GM21529 (cell line): ENCODE measurements at regions not wholly inside any gene's neighbourhood (a gene's known extent, or its start where the extent isn't known, plus 50 kb on each side); places are given as distances from the start of the nearest gene placed in this dataset.
"Not testable (repeated sequence)": the region's sequence is repeated elsewhere in the genome, so short reads cannot be mapped to it uniquely, and the experiment has no call there.

ENCODE experiments used
- ATAC-seq: cut with Tn5 transposase; IDR thresholded peaks from one replicate; pipeline ENCODE4 v1.9.1; 2021; ENCODE audit not compliant: unreplicated experiment

DNA sequence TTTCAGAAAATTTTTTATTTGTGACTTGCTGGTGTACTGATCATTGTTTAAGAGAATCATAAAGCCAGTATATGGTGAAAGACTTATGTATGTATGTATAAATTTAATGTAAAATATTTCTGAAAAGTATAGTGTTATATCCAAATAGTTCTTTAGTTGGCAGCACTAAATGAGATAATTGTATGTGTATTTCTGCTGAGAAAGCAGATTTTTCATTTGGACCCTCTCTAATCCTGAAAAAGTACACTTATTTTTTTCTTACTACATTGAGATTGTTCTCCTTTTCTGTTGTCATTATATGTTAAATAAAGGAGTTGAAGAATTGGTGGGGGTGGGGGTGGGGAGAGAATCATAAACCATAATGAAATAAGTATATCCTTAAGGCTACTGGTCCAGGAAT, 324.9 kb upstream of the SUCLG2 start:
- ATAC-seq = no peak

DNA sequence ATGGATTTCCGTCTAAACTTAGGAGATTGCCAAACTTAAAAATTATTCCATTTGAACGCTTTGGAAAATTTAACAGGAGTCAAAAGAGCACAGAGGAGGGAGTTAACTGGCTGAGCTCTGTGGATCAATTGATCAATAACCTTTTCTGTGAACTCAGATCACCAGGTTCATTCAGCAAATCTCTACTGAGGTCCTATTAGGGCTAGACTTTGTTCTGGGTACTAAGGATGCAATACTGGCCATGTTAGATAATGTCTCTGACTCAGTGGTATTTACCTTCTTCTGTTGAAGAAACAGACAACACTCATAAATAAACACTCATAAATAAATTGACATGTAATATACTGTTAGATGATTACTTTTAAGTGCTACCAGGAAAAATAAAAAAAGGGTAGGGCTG, 323.4 kb upstream of the SUCLG2 start:
- no peak for ATAC-seq

DNA sequence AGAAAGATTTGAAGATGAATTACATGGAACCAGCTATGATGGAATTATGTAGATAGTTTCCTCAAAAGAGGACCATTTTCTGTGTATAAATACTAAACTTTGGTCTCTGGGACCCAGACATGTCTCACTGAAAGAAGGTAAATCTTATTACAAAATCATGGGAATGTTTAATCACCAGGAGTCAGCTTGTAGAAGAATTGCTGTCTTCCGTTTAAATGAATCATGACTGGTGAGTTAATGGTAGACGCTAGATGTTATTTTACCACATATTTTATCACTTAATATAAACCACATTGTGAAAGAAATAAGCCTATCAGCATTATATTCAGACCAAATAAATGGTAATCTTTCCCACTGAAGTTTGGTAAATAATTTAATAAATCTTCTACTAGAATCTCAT, 322.3 kb upstream of the SUCLG2 start:
- ATAC-seq = no peak

DNA sequence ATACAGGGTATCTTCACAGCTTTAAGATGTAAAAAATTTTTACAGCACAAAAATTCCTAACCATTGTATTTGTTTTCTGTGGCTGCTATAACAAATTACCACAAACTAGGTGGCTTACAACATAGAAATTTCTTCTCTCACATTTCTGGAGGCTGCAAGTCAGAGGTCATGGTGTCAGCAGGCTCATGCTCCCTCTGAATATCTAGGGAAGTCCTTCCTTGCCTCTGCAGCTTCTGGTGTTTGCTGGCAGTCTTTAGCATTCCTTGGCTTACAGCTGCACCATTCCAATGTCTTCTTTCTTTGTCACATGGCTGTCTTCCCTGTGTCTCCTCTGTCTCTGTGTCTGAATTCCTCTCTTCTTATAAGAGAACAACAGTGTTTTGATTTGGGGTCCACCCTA, 310.2 kb upstream of the SUCLG2 start:
- no peak for ATAC-seq

GRCh38 chr3:67957268-67957667, 302.9 kb upstream of the SUCLG2 start:
- ATAC-seq = no peak

DNA sequence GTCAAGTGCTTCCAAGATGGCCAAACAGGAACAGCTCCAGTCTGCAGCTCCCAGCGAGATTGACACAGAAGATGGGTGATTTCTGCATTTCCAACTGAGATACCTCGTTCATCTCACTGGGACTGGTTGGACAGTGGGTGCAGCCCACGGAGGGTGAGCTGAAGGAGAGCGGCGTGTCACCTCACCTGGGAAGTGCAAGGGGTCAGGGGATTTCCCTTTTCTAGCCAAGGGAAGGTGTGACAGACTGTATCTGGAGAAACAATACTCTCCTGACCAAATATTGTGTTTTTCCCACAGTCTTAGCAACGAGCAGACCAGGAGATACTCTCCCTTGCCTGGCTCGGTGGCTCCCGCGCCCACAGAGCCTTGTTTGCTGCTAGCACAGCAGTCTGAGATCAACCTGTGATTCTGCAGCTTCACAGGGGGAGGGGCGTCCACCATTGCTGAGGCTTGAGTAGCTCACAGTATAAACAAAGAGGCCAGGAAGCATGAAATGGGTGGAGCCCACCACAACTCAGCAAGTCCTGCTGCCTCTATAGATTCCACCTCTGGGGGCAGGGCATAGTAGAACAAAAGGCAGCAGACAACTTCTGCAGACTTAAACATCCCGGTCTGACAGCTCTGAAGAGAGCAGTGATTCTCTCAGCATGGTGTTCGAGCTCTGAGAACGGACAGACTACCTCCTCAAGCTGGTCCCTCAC, 293.5 kb upstream of the SUCLG2 start:
- no peak for ATAC-seq

- no peak for ATAC-seq
Observed at GRCh38 chr3:67946436-67946835, 292.0 kb upstream of the SUCLG2 start.

DNA sequence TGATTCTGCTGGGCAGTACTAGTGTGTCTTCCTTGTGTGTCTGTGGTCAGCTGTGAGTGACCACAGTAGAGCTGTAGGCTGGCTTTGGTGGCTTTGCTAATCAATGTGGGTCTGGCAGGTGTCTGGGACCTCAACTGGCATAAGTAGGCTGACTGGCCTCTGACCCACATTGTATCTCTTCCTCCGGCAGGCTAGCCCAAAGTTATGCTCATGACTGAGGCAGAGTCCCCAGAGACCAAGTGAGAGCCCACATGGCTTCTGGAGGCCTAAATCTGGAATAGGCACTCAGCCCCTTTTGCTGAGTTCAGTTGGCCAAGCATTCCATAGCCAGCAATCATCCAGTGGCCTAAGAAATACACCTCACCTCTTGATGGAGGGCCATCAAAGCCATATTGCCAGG, 289.1 kb upstream of the SUCLG2 start:
- ATAC-seq = no peak

- no peak for ATAC-seq
Observed at GRCh38 chr3:67941433-67942030, 287.1 kb upstream of the SUCLG2 start.

DNA sequence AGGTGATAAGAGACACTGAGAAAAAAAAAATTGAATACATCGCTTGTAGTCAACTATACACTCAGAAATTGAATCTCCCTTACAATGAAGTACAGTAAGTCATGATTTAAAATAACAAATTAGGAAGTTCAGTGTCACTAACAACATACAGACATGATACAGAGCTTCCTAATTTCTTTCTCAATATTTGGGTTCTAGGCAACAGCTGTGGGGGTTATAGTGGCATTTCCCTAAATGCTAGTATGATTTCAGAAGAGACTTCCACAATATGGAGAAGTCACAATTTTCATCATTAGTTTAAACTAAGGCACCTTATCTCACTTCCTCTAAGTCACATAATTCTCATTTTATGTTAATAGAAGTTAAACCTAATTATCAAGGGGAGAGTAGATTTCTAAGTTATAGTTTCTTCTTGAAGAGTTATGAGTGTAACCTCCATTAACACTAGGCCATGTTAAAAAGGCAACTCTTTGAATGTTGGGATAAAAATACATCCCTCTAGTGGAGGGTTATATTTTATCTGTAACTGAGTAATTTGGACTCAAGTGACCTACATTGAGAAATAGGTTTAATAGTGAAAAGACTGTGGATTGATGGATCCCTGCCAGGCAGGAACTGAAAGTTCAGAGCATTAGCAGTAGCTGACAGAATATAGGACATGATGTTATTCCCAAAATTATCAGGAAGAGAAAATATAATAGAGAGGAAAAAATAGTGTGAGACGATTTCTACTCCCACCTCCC, 286.0 kb upstream of the SUCLG2 start:
- no peak for ATAC-seq

- ATAC-seq = no peak
Observed at GRCh38 chr3:67937498-67938118, 283.2 kb upstream of the SUCLG2 start.

DNA sequence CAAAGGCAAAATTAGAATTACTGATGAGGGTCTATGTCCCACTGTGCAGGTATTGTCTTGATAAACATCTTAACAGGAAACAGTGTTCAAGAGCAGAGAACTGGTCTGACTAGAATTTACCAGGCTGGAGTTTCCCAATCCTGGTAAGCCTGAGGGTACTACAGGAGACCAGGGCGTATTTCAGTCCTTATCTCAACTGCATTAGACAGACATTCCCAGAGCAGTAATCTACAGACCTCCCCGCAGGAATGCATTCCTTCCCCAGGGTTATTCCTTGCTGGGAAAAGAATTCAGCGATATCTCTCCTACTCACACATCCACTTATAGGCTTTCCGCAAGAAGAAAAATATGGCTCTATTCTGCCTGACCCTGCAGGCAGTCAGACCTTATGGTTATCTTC, 276.0 kb upstream of the SUCLG2 start:
- ATAC-seq = not testable (repeated sequence)

DNA sequence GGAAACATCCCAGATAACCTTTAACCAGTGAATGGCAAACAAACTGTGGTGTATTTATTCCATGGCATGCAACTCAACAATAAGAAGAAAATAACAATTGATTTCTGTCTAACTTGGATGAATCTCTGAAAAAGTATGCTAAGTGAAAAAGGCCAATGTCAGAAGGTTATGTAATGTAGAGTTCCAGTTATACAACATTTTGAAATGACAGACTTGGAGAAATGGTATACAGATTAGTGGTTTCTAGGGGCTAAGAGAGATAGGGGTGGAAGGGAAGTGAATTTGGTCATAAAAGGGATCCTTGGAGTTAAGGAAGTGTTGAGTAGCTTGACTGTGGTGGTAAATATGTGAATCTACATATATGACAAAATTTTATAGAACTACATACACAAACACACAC, 269.4 kb upstream of the SUCLG2 start:
- ATAC-seq = no peak

GRCh38 chr3:67920969-67921368, 266.6 kb upstream of the SUCLG2 start:
- no peak for ATAC-seq

DNA sequence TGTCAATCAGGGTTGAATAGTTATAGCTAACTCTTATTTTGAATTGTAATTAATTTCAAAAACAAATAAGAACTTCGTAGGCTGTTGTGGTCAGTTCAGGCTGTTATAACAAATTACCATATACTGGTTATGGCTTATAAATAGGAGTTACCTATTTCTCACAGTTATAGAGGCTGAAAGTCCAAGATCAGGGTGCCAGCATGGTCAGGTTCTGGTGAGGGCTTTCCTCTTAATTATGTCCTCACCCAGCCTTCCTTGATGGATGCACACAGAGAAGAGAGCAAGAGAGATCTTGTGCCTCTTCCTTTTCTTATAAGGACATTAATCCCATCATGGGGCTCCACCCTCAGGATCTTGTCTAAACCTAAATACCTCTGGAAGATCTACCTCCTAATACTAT, 265.9 kb upstream of the SUCLG2 start:
- ATAC-seq = no peak

DNA sequence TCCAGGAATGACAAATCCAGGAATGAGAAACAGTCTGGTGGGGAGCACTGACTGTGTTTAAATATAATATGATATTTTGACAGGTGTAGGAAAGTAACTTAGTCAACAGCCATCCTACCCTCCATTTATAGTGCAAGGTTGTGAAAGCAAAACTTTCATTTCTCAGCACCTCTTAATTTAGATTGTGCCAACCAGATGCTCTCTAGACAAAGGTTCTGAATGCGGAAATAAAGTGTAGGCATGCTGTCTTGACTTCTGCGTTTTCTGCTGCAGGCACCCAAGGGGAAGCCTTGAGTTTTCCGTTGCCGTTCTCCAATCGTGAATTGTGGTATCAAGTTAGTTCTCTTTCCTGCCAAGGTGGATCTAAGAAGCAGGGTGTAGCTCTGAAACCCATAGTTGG, 261.9 kb upstream of the SUCLG2 start:
- ATAC-seq = no peak

GRCh38 chr3:67907735-67908134, 253.3 kb upstream of the SUCLG2 start:
- ATAC-seq = no peak

- ATAC-seq = no peak
Observed at GRCh38 chr3:67906261-67906660, 251.8 kb upstream of the SUCLG2 start.

- ATAC-seq = no peak
Observed at GRCh38 chr3:67901681-67902080, 247.3 kb upstream of the SUCLG2 start.

- ATAC-seq = no peak
Observed at GRCh38 chr3:67898916-67899315, 244.5 kb upstream of the SUCLG2 start.

DNA sequence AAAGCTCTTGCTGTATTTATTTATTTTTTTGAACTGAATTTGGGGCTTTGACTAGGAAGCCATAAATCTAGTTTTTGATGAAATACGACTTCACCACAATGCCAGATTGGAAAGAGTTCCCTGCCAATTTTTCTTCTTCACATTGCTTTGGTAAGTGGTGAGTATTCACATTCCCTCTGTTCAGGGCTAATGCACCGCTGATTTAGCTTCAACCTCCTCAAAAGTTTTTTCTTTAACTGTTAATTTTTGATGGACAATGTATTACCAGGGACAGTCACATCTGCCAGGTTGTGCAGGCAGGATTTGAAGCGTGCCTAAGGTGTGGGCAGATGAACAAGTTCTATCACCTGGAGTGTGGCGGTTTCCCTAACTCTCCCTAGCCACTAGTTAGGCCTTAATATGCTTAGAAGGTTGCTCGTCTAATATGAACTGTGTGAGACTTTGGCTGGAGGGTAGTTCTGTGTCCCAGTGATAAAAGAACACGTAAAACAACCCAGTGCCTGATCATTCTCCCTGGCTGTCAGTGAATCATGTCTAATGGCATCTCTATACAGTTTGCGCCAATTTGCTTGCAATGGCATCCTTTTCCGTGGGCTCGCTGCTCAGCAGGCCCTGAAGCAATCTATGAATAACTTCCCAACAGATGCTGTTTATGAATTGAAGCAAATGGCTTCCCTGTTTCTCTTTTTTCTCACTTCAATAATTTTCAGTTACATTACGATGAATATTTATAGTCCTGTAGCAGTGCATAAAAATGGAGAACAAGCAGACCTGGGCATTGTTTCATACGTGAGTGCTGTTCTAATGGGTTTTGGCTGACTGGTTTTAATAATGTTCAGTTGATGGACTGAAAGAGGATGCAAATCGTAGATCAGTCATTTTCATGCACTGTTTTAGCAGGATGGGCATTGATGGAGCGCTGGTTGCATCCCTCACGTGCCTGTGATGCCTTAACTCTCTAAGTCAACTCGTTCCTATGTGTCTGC, 243.2 kb upstream of the SUCLG2 start:
- ATAC-seq = no peak
